Stimulated activated naive CD8-positive, alpha-beta T cell treated with anti-CD3 and anti-CD28 coated beads, Interleukin-15, Interleukin-2, amounts not matched to agents 100 ng/mL and 50 ng/mL, for 24 hours (primary cell): ENCODE measurements at regions not wholly inside any gene's neighbourhood (a gene's known extent, or its start where the extent isn't known, plus 50 kb on each side); places are given as distances from the start of the nearest gene placed in this dataset.

Source experiments
- H3K27ac Mint-ChIP-seq: one replicate; pipeline ENCODE4 v1.8.0; 2021; ENCODE audit warnings: mild to moderate bottlenecking, mixed read lengths
- H3K27me3 Mint-ChIP-seq: one replicate; pipeline ENCODE4 v1.8.0; 2021; ENCODE audit warnings: mixed read lengths
- H3K36me3 Mint-ChIP-seq: one replicate; pipeline ENCODE4 v1.8.0; 2021; ENCODE audit warnings: low read depth, mixed read lengths
- H3K4me1 Mint-ChIP-seq: one replicate; pipeline ENCODE4 v1.8.0; 2021; ENCODE audit warnings: low read depth, mixed read lengths
- H3K4me3 Mint-ChIP-seq: one replicate; pipeline ENCODE4 v1.8.0; 2021; ENCODE audit warnings: mild to moderate bottlenecking, mixed read lengths
- H3K9me3 Mint-ChIP-seq: one replicate; pipeline ENCODE4 v1.8.0; 2021; ENCODE audit warnings: mixed read lengths

- H3K9me3 Mint-ChIP-seq, result no peaks in the 10 kb centered on the region
- H3K4me3 Mint-ChIP-seq, result no peak overlapping the region
- no peak overlapping the region for H3K27ac Mint-ChIP-seq
- no peaks in the 10 kb centered on the region for H3K36me3 Mint-ChIP-seq
- no peaks in the 10 kb centered on the region for H3K4me1 Mint-ChIP-seq
- no peaks in the 10 kb centered on the region for H3K27me3 Mint-ChIP-seq
Measured at GRCh38 chr15:36294359-36294758, 285.1 kb upstream of the CDIN1 start.

GRCh38 chr15:36301947-36302346 lies 277.5 kb upstream of the CDIN1 start:
- H3K9me3 Mint-ChIP-seq, result no peaks in the 10 kb centered on the region
- no peaks in the 10 kb centered on the region for H3K4me1 Mint-ChIP-seq
- no peaks in the 10 kb centered on the region for H3K36me3 Mint-ChIP-seq
- no peak overlapping the region for H3K4me3 Mint-ChIP-seq
- H3K27me3 Mint-ChIP-seq, result no peaks in the 10 kb centered on the region
- H3K27ac Mint-ChIP-seq, result no peak overlapping the region

- H3K27ac Mint-ChIP-seq, result no peak overlapping the region
- H3K36me3 Mint-ChIP-seq, result no peaks in the 10 kb centered on the region
- no peak overlapping the region for H3K4me3 Mint-ChIP-seq
- no peaks in the 10 kb centered on the region for H3K4me1 Mint-ChIP-seq
- H3K27me3 Mint-ChIP-seq, result peaks cover 4% of the 10 kb centered on the region
- peaks cover 6% of the 10 kb centered on the region for H3K9me3 Mint-ChIP-seq
Measured at GRCh38 chr15:36313021-36313420, 266.4 kb upstream of the CDIN1 start.

DNA sequence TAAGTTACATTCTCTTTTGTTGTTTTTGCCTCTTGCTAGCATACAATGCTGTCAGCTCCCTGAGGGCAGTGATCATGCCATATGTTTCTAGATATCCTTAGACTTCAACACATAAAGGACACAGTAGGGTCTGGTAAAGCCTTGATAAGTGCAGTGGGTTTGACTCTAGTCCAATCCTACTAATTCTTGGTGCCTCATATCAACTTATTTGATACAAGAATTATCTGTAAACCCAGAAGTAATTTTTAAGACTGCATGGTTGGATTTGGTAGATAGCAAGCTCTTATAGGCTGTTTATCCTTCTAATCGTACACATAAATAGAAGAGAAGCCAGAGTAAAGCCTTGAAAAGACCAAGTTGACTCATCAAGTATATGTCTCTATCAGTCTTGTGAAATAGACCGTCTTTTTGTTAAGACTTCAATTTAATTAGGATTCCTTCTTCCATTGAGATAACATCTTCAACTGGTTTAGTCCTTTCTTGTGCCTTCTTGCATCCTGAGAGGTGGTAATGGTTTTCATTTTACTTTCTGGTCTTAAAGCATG lies 265.6 kb upstream of the CDIN1 start:
- Mint-ChIP-seq H3K36me3 (no peaks in the 10 kb centered on the region), H3K4me1 (no peaks in the 10 kb centered on the region), H3K9me3 (peaks cover 6% of the 10 kb centered on the region), H3K27ac (no peak overlapping the region), H3K27me3 (peaks cover 2% of the 10 kb centered on the region), H3K4me3 (no peak overlapping the region)

- no peaks in the 10 kb centered on the region for H3K27me3 Mint-ChIP-seq
Measured at GRCh38 chr15:36315649-36316048, 263.8 kb upstream of the CDIN1 start.

DNA sequence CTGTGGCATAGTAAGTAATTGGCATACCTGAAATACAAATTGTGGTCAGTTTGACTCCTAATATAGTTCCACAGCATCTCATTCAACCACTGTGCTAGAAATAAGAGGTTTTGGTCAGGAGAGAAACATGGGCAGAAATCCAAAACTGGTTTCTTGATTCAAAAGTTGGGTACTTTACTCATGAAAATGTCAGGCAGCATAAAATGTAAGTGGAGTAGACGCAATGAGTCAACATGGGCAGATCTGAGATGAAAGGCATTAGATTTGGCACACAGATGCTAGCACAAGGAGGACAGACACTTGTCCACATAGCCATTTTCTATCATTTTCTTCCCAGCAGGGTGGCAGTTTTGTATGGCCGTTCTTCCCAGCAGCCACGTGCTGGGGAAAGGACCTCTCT lies 255.8 kb upstream of the CDIN1 start:
- Mint-ChIP-seq H3K9me3 (no peaks in the 10 kb centered on the region), H3K4me1 (no peaks in the 10 kb centered on the region), H3K4me3 (no peak overlapping the region), H3K27ac (no peak overlapping the region), H3K27me3 (no peaks in the 10 kb centered on the region), H3K36me3 (no peaks in the 10 kb centered on the region)

More at GRCh38 chr15:36315649-36316048, 263.8 kb upstream of the CDIN1 start:
- H3K36me3 Mint-ChIP-seq, result no peaks in the 10 kb centered on the region
- H3K27ac Mint-ChIP-seq, result no peak overlapping the region
- H3K4me1 Mint-ChIP-seq, result no peaks in the 10 kb centered on the region
- no peak overlapping the region for H3K4me3 Mint-ChIP-seq
- H3K9me3 Mint-ChIP-seq, result no peaks in the 10 kb centered on the region

DNA sequence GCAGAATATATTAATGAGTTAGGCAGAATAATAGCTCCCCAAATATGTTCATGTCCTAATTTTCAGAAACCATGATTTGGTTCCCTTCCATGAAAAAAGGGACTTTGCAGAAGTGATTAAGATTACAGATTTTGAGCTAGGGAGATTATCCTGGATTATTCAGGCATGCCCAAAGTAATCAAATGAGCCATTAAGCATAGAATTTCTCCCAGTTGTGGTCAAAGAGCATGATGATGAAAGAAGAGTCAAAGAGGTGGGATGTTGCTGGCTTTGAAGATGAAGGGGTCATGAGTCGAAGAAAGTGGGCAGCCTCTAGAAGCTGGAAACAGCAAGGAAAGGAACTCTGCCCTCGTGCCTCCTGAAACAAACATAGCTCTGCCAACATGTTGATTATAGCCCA lies 254.2 kb upstream of the CDIN1 start:
- Mint-ChIP-seq H3K9me3 (no peaks in the 10 kb centered on the region), H3K27me3 (no peaks in the 10 kb centered on the region), H3K36me3 (no peaks in the 10 kb centered on the region), H3K4me1 (no peaks in the 10 kb centered on the region), H3K27ac (no peak overlapping the region), H3K4me3 (no peak overlapping the region)

DNA sequence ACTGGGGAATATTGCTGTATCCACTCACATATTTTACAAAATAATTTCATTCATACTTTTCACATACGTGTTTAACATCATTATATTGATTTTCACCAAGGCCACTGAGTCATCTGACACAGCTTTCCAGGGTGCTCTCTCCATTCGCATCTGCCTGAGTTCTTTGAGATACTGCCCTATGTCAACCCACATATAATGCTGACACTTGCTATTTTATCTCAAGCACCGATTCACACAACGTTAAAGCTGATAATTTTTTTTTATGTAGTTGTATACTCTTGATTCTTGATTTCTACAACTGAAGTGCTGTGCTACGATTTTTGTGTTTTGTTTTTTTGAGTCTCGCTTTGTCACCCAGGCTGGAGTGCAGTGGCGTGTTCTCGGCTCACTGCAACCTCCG lies 249.8 kb upstream of the CDIN1 start:
- Mint-ChIP-seq H3K36me3 (no peaks in the 10 kb centered on the region), H3K4me1 (no peaks in the 10 kb centered on the region), H3K4me3 (no peak overlapping the region), H3K27me3 (no peaks in the 10 kb centered on the region), H3K27ac (no peak overlapping the region), H3K9me3 (no peaks in the 10 kb centered on the region)

DNA sequence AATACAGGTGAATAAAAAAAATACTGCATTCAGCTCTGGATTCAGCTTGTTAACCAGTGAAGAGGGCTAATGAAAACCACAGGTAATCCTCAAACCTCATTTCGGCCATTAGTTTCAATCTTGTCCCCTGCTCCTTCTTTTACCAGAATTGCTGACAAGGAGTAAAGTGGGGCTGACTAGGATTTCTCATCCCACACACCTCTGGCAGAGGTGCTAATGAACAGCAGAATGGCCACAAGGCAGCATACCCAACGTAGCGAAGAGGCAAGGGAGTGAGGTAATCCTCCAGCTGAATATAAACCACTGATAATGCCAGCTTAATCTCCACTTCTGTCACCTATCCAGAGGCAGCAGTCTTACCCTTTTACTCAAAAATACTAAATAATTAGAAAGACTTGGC lies 248.8 kb upstream of the CDIN1 start:
- H3K27ac Mint-ChIP-seq, result no peak overlapping the region
- H3K9me3 Mint-ChIP-seq, result peaks cover 5% of the 10 kb centered on the region
- H3K4me3 Mint-ChIP-seq, result no peak overlapping the region
- H3K27me3 Mint-ChIP-seq, result no peaks in the 10 kb centered on the region
- H3K36me3 Mint-ChIP-seq, result no peaks in the 10 kb centered on the region
- no peaks in the 10 kb centered on the region for H3K4me1 Mint-ChIP-seq

DNA sequence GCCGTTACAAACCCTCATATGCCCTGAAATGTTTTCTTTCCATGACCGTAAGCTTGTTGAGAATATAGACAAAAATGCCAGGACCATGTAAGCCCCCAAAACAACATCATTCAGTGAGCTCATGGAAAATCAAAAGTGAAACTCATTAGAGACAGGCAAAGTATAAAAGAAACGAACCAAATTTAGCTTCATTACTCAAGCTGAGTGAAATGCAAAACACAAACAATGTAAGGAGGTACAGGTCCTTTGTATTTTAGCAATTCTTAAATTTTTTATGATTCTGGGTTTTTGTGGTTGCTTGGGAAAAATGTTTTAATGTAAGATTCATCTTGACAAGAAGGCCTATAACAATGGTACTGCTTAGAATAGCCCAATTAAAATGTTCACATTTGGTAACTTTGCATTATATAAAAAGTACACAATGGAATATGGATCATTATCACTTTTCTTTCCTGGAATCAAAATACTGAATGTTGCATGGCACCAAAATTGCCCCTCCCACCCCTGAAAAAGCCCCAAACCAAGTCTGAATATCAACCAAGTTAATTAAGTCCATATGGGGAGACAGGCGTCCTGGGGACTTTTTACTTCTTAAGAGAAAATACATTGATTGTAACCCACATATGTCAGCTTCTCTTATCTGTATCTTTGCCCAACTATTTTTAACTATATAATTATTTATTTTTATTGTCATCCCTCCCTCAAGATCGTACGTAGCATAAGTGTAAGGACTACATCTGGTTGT lies 247.7 kb upstream of the CDIN1 start:
- H3K4me3 Mint-ChIP-seq, result no peak overlapping the region
- H3K36me3 Mint-ChIP-seq, result no peaks in the 10 kb centered on the region
- no peaks in the 10 kb centered on the region for H3K4me1 Mint-ChIP-seq
- H3K9me3 Mint-ChIP-seq, result peaks cover 5% of the 10 kb centered on the region
- H3K27me3 Mint-ChIP-seq, result no peaks in the 10 kb centered on the region
- no peak overlapping the region for H3K27ac Mint-ChIP-seq

- no peak overlapping the region for H3K4me3 Mint-ChIP-seq
- H3K9me3 Mint-ChIP-seq, result peaks cover 5% of the 10 kb centered on the region
- no peaks in the 10 kb centered on the region for H3K27me3 Mint-ChIP-seq
- no peaks in the 10 kb centered on the region for H3K36me3 Mint-ChIP-seq
- H3K4me1 Mint-ChIP-seq, result no peaks in the 10 kb centered on the region
- no peak overlapping the region for H3K27ac Mint-ChIP-seq
Measured at GRCh38 chr15:36332301-36332700, 247.1 kb upstream of the CDIN1 start.

GRCh38 chr15:36332896-36333295 lies 246.5 kb upstream of the CDIN1 start:
- Mint-ChIP-seq H3K4me3 (no peak overlapping the region), H3K36me3 (no peaks in the 10 kb centered on the region), H3K9me3 (peaks cover 5% of the 10 kb centered on the region), H3K4me1 (no peaks in the 10 kb centered on the region), H3K27me3 (no peaks in the 10 kb centered on the region), H3K27ac (no peak overlapping the region)

DNA sequence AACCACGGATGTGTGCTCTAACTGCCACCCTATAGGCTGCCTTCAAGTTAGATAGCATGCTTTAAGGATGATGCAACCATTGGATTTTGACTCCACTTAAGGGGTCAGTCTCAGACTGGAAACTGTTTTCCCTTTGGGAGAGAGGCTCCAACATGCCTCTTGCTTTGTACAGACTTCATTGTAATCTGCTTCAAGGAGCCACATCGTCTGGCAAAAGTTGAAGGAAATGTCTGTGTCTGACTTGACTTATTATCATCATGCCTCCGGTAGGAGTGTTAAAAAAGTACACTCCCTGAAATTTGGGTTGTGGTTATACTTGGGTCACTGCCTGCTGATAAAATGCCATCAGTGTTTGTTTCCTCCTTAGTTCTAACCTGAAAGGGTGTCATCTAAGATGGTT lies 245.4 kb upstream of the CDIN1 start:
- no peaks in the 10 kb centered on the region for H3K27me3 Mint-ChIP-seq
- H3K36me3 Mint-ChIP-seq, result no peaks in the 10 kb centered on the region
- H3K9me3 Mint-ChIP-seq, result peaks cover 5% of the 10 kb centered on the region
- H3K4me3 Mint-ChIP-seq, result no peak overlapping the region
- H3K4me1 Mint-ChIP-seq, result no peaks in the 10 kb centered on the region
- H3K27ac Mint-ChIP-seq, result no peak overlapping the region

- no peaks in the 10 kb centered on the region for H3K4me1 Mint-ChIP-seq
Measured at GRCh38 chr15:36335224-36335623, 244.2 kb upstream of the CDIN1 start.

DNA sequence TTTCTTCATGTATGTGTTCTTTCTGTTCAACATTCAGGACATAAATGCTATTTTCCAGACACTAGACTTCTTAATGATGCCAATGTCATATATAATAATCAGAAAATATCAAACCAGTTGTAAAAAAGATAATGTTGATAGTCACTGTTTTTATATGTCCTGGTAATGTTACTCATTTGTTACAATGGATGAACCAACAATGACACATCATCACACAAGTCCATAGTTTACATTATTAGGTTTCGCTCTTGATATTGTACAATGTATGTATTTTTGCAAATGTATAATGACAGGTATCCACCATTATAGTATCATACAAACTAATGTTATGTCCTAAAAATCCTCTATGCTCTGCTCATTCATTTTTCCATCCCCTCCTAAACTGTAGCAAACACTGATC lies 243.8 kb upstream of the CDIN1 start:
- Mint-ChIP-seq H3K36me3 (no peaks in the 10 kb centered on the region), H3K9me3 (peaks cover 5% of the 10 kb centered on the region), H3K27ac (no peak overlapping the region), H3K4me3 (no peak overlapping the region), H3K4me1 (no peaks in the 10 kb centered on the region), H3K27me3 (no peaks in the 10 kb centered on the region)

More at GRCh38 chr15:36335224-36335623, 244.2 kb upstream of the CDIN1 start:
- no peaks in the 10 kb centered on the region for H3K36me3 Mint-ChIP-seq
- H3K27me3 Mint-ChIP-seq, result no peaks in the 10 kb centered on the region
- peaks cover 5% of the 10 kb centered on the region for H3K9me3 Mint-ChIP-seq
- H3K4me3 Mint-ChIP-seq, result no peak overlapping the region
- H3K27ac Mint-ChIP-seq, result no peak overlapping the region

GRCh38 chr15:36344887-36345286 lies 234.5 kb upstream of the CDIN1 start:
- Mint-ChIP-seq H3K4me3 (no peak overlapping the region), H3K27me3 (no peaks in the 10 kb centered on the region), H3K9me3 (no peaks in the 10 kb centered on the region), H3K36me3 (no peaks in the 10 kb centered on the region), H3K27ac (no peak overlapping the region), H3K4me1 (no peaks in the 10 kb centered on the region)
